Suprapubic skin (tissue), 4 donors: ENCODE measurements at regions not wholly inside any gene's neighbourhood (a gene's known extent, or its start where the extent isn't known, plus 50 kb on each side); places are given as distances from the start of the nearest gene placed in this dataset.

Source experiments
- DNase-seq, 2 donors: peaks; one replicate each; pipeline ENCODE4 v3.0.0-alpha.2; 2019; ENCODE audit warnings: low spot score in 2 of 2
- H3K27ac ChIP-seq: fragments of 200-600 bp; sonication (generic); one replicate; pipeline ENCODE4 v1.5.1; 2019
- H3K27me3 ChIP-seq: fragments of 200-600 bp; sonication (generic); one replicate; pipeline ENCODE4 v1.5.1; 2019
- H3K36me3 ChIP-seq: fragments of 200-600 bp; sonication (generic); one replicate; pipeline ENCODE4 v1.5.1; 2019
- H3K4me1 ChIP-seq: fragments of 200-600 bp; sonication (generic); one replicate; pipeline ENCODE4 v1.5.1; 2019
- H3K4me3 ChIP-seq: fragments of 200-600 bp; sonication (generic); one replicate; pipeline ENCODE4 v1.5.1; 2019; ENCODE audit warnings: mild to moderate bottlenecking
- H3K9me3 ChIP-seq: fragments of 200-600 bp; sonication (generic); one replicate; pipeline ENCODE4 v1.5.1; 2019
- EP300 ChIP-seq: sonication (generic); formaldehyde crosslinking; IDR thresholded peaks from one replicate; pipeline ENCODE4 v1.6.1; 2017; ENCODE audit warnings: antibody characterized with exemption
- POLR2A ChIP-seq, 2 donors: fragments of 450-650 bp; IDR thresholded peaks; one replicate each; pipeline ENCODE4 v1.6.1; 2017; ENCODE audit warnings: antibody characterized with exemption in 2 of 2, mild to moderate bottlenecking in 2 of 2, moderate library complexity in 2 of 2
- POLR2AphosphoS5 ChIP-seq, 3 donors: sonication (generic); formaldehyde crosslinking; IDR thresholded peaks; one replicate each; pipeline ENCODE4 v1.6.1; 2017; ENCODE audit warnings: antibody characterized with exemption in 3 of 3
- WGBS: methylation state at CpG from one replicate; pipeline ENCODE4 v1.1.5; 2018; 5-methylcytosine and 5-hydroxymethylcytosine counted together
- TF ChIP-seq, protein P1 (sequence below), 2 donors: fragments of 200-600 bp in 1 of 2; fragments of 450-650 bp in 1 of 2; sonication (generic) in 1 of 2; IDR thresholded peaks; one replicate each; pipeline ENCODE4 v1.5.1; 2016 to 2019; ENCODE audit warnings: antibody characterized with exemption in 2 of 2, mild to moderate bottlenecking in 1 of 2, moderate library complexity in 1 of 2

DNA sequence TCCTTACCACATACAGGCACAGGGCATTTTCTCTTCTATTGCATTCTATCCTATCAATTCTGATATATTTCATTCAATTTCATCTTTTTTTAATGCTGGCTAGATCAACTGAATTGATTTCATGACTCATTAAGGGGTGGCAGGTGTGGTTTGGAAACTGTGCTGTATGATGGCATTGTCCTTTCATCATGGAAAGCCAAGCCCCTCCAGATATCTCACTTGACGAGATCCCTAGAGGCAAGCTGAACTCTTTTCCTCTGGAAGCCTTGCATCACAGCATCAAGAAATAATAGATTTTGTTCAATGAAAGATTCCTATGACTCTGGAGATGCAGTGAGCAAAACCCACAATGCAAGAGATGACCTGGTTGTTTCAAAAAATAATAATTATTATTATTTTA, 401.2 kb downstream of the PREX1 start:
- Histone ChIP-seq H3K27me3 (peaks cover 24% of the 10 kb centered on the region), H3K27ac (no peak overlapping the region), H3K36me3 (no peaks in the 10 kb centered on the region), H3K4me1 (no peaks in the 10 kb centered on the region), H3K4me3 (no peak overlapping the region), H3K9me3 (no peaks in the 10 kb centered on the region)
- no peak for TF ChIP-seq EP300
- no peak for TF ChIP-seq POLR2A (IDR thresholded peaks at IDR 0.05)
- no peak for TF ChIP-seq POLR2AphosphoS5 (IDR thresholded peaks at IDR 0.05)
- TF ChIP-seq, protein P1, sequence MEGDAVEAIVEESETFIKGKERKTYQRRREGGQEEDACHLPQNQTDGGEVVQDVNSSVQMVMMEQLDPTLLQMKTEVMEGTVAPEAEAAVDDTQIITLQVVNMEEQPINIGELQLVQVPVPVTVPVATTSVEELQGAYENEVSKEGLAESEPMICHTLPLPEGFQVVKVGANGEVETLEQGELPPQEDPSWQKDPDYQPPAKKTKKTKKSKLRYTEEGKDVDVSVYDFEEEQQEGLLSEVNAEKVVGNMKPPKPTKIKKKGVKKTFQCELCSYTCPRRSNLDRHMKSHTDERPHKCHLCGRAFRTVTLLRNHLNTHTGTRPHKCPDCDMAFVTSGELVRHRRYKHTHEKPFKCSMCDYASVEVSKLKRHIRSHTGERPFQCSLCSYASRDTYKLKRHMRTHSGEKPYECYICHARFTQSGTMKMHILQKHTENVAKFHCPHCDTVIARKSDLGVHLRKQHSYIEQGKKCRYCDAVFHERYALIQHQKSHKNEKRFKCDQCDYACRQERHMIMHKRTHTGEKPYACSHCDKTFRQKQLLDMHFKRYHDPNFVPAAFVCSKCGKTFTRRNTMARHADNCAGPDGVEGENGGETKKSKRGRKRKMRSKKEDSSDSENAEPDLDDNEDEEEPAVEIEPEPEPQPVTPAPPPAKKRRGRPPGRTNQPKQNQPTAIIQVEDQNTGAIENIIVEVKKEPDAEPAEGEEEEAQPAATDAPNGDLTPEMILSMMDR (IDR thresholded peaks at IDR 0.05), result no peak
- DNase-seq, result no peak
- 50% methylated on average over 1 of the region's 1 CpG for WGBS

DNA sequence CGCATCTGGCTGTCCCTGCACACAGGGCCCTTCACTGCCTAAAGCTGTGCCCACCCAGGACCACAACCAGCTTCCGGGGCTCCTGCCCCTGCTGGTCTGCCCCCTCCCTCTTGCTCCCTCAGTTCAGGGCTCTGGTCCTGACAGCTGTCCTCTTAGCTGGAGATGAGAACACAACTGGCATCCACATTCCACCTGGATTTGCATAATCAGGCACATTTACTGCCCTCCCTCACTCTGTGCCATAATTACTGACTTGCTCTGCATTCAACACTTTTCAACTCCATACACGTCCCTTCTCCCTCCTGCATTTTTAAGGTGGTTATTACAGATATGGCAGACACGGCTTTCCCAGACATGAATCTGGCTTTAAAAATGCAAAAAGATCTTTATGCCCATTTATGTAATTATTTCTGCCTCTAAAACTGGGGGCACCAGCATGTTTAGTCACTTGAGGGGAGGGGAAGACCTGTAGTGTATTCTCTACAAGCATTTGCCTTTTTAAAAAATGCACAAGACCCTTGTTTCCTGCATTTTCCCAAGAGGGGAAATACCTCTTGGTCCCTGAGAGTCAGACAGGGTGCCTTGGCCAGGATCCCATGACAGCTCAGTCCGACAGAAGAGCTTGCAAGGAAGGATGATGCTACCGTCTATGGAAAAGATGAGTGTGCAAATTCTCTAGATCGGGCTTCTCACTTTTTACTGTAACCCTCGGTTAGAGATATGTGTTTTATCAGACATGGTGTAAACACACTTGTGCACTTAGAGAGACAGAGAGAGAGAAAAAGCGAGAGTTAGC, 401.8 kb downstream of the PREX1 start:
- Histone ChIP-seq H3K4me1 (no peaks in the 10 kb centered on the region), H3K27me3 (peaks cover 24% of the 10 kb centered on the region), H3K36me3 (no peaks in the 10 kb centered on the region), H3K9me3 (no peaks in the 10 kb centered on the region), H3K27ac (no peak overlapping the region), H3K4me3 (no peak overlapping the region)
- no peak for TF ChIP-seq POLR2AphosphoS5 (IDR thresholded peaks at IDR 0.05)
- TF ChIP-seq, protein P1 (IDR thresholded peaks at IDR 0.05), result no peak
- TF ChIP-seq EP300, result no peak
- no peak for TF ChIP-seq POLR2A (IDR thresholded peaks at IDR 0.05)
- DNase-seq, result no peak
- 46% methylated on average over 9 of the region's 9 CpGs for WGBS

DNA sequence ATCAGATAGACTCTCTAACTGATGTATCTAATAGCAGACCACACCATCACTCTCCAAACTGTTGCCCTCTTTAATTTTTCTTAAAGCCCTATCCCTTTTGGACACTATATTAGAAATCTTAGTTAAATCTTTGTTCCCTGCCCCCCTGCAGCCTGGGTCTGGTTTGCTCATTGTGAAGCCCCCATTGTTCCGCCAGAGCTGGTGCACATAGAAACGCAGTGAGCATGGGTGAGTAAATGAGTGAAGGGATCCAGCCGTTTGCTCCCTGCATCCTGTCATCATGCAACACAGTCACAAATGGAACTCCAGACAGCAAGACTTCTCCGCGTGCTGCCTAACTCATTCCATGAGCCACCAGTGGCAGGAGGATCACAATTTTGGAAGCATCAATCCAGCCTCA, 402.5 kb downstream of the PREX1 start:
- WGBS, result 80% methylated on average over 5 of the region's 5 CpGs

DNA sequence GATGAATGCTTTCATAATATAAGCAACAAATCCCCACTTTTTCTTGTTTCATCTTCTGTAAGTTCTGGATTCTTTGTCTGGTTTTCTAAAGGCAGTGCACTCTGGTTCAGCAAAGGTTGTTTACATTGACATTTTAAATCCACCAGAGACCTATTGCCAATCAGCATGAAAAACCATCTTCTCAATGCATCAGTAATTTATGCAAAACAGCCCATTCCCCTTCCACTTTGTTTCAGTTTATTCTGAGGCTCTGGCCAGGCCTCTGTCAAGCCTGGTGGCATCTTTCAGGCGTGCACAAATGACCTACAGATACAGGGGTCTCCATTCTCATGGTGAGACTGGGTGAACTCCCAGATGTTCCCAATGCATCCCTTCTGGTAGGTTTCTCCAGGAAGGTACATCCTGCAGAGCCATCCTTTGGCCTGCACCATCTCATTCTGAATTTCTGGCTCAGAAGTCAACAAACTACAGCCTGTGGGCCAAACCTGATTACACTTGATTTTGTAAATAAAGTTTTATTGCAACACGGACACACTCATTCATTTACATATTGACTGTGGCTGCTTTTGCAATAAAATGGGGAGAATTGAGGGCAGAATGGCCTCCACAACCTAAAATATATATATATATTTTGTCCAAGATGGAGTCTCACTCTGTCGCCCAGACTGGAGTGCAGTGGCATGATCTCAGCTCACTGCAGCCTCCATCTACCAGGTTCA, 405.4 kb downstream of the PREX1 start:
- Histone ChIP-seq H3K27ac (no peak overlapping the region), H3K4me3 (no peak overlapping the region), H3K4me1 (no peaks in the 10 kb centered on the region), H3K27me3 (peaks cover 27% of the 10 kb centered on the region), H3K9me3 (no peaks in the 10 kb centered on the region), H3K36me3 (no peaks in the 10 kb centered on the region)
- no peak for DNase-seq
- WGBS, result 96% methylated on average over 3 of the region's 3 CpGs
- TF ChIP-seq POLR2A (IDR thresholded peaks at IDR 0.05), result no peak
- TF ChIP-seq EP300, result no peak
- TF ChIP-seq POLR2AphosphoS5 (IDR thresholded peaks at IDR 0.05), result no peak
- TF ChIP-seq, protein P1 (IDR thresholded peaks at IDR 0.05), result no peak

More for the DNA sequence above, 402.5 kb downstream of the PREX1 start:
- peaks cover 24% of the 10 kb centered on the region for H3K27me3 ChIP-seq
- no peaks in the 10 kb centered on the region for H3K9me3 ChIP-seq
- no peaks in the 10 kb centered on the region for H3K36me3 ChIP-seq
- no peak overlapping the region for H3K27ac ChIP-seq
- no peaks in the 10 kb centered on the region for H3K4me1 ChIP-seq
- no peak overlapping the region for H3K4me3 ChIP-seq
- DNase-seq, result no peak
- TF ChIP-seq POLR2AphosphoS5 (IDR thresholded peaks at IDR 0.05), result no peak
- TF ChIP-seq POLR2A (IDR thresholded peaks at IDR 0.05), result no peak
- no peak for TF ChIP-seq EP300
- TF ChIP-seq, protein P1 (IDR thresholded peaks at IDR 0.05), result no peak

DNA sequence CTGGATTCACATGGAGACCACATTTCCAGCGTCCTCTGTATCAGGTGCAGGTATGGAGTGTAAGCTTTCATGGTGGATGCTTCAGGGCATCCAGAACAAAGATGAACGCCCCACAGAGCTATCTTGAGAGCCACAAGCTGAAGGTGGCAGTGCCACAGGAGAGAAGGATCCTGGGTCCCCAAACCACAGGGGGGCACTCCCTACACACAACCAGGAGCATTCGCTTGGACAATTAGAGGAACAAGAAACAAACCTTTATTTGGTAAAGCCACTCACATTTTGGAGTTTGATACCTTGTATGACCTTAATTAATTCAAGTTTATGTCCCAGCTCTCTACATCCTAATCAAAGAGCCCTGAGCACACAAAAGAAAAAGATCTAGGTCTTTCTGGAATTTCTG, 406.3 kb downstream of the PREX1 start:
- WGBS, result 83% methylated on average over 3 of the region's 3 CpGs

More for the DNA sequence above, 406.3 kb downstream of the PREX1 start:
- DNase-seq, result no peak
- no peak overlapping the region for H3K27ac ChIP-seq
- H3K4me3 ChIP-seq, result no peak overlapping the region
- H3K36me3 ChIP-seq, result no peaks in the 10 kb centered on the region
- no peaks in the 10 kb centered on the region for H3K4me1 ChIP-seq
- TF ChIP-seq, protein P1 (IDR thresholded peaks at IDR 0.05), result no peak
- TF ChIP-seq POLR2AphosphoS5 (IDR thresholded peaks at IDR 0.05), result no peak
- no peak for TF ChIP-seq EP300
- no peak for TF ChIP-seq POLR2A (IDR thresholded peaks at IDR 0.05)
- no peaks in the 10 kb centered on the region for H3K9me3 ChIP-seq
- H3K27me3 ChIP-seq, result peaks cover 20% of the 10 kb centered on the region
